GM18519 (cell line): ENCODE measurements at regions not wholly inside any gene's neighbourhood (a gene's known extent, or its start where the extent isn't known, plus 50 kb on each side); places are given as distances from the start of the nearest gene placed in this dataset.
"Not testable (repeated sequence)": the region's sequence is repeated elsewhere in the genome, so short reads cannot be mapped to it uniquely, and the experiment has no call there.

Source experiments
- ATAC-seq: cut with Tn5 transposase; IDR thresholded peaks from one replicate; pipeline ENCODE4 v1.9.1; 2021; ENCODE audit warnings: mild to moderate bottlenecking, moderate library complexity; ENCODE audit not compliant: unreplicated experiment, low FRiP score

GRCh38 chr15:31723019-31723418 is 307.3 kb upstream of the CHRNA7 start:
- not testable (repeated sequence) for ATAC-seq

DNA sequence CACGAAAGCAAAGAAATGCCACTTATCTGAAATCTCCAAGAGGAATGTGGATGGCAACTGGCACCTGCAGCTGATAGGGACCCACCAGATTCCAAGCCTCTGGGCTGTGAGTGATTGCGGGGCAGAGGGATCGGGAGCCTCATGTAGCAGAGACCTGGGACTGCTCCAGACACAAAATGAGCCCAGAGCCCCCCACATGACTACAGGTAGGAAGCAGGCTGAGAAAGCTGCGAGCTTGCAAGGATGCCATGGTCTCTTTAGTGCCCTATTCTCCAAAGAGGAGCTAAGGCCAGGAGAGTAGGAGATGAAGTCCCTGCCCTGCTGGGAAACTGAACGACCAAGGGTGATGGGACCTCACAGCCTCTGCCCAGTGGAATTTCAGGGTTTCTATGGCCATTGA is 305.4 kb upstream of the CHRNA7 start:
- ATAC-seq = not testable (repeated sequence)

- not testable (repeated sequence) for ATAC-seq
These were observed 304.7 kb upstream of the CHRNA7 start for GRCh38 chr15:31725619-31726018.

- ATAC-seq = no peak
These were observed 302.7 kb upstream of the CHRNA7 start for GRCh38 chr15:31727612-31728011.

DNA sequence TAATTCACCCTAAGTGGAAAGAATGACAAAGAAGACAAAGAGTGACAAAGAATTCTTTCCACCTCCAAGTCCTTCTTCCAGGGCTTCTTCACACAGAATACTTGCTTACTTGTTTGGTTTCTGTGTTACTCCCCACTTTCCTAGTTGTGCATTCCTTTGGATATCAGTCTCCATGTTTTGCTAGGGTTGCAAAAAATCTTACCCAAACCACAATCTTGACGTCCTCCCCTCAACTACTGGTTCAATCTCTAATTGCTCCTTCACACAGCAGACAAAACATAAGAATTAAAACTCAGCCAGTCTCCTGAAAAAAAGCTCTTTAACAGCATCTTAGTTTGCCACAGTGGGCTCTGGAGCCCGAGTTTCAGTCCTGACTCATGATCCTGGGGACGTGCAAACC is 297.6 kb upstream of the CHRNA7 start:
- no peak for ATAC-seq

GRCh38 chr15:31733424-31733823 is 296.9 kb upstream of the CHRNA7 start:
- ATAC-seq = no peak

DNA sequence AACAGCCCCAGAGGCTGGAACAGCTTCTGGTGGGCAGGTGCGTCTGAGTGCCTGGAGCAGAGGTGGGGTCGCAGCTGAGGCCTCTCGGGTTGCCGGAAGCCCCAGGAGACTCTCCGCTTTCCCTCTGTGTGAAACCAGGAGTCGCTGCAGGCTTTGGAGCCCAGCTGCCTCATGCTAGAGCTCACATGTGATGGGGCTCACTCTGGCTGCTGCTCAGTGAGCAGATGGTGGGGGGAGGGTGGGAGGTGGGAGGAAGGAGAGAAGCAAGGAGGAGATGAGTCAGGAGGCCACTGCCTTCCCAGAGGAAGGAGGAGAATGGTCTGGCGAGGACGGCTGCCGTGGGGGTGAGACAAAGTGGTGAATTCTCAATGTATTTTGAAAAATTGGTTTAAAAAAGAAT is 290.1 kb upstream of the CHRNA7 start:
- no peak for ATAC-seq

DNA sequence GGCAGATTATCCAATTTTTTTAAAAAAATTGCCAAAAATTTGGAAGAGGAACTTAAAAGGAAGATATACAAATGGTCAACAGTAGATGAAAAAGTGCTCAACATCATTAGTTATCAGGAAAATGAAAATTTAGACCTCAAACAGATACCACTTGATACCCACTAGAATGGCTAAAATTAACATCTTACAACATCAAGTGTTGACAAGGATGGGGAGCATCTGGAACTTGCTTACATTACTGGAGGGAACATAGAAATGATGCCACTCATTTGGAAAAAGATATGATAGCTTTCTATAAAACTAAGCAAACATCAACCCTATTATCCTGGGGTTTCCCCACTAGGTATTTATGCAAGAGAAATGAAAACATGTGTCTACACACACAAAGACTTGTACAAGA is 284.5 kb upstream of the CHRNA7 start:
- ATAC-seq = no peak

- no peak for ATAC-seq
These were observed 278.1 kb upstream of the CHRNA7 start for GRCh38 chr15:31752065-31752762.

GRCh38 chr15:31752905-31753304 is 277.4 kb upstream of the CHRNA7 start:
- ATAC-seq = no peak

- no peak for ATAC-seq
These were observed 272.2 kb upstream of the CHRNA7 start for GRCh38 chr15:31758126-31758525.

- ATAC-seq = no peak
These were observed 262.3 kb upstream of the CHRNA7 start for GRCh38 chr15:31768055-31768454.

- no peak for ATAC-seq
These were observed 256.3 kb upstream of the CHRNA7 start for GRCh38 chr15:31774045-31774444.

GRCh38 chr15:31776039-31776438 is 254.3 kb upstream of the CHRNA7 start:
- ATAC-seq = no peak

DNA sequence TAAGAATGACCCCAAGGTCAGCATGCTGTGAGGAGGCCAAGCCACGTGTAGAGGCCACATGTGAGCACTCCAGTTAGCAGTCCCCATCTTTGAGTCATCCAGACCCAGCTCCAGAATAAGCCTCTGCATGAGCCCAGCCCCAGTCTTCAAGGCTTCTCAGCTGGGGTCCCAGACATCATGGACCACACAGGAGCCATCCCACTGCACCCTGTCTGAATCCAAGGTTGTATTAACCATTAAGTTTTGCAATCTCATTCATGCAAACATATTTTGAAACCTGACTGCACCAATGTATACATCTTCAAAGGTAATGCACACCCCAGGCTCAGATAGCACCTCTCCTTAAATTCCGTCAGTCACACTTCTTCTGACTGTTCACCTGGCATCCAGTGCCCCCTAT is 249.1 kb upstream of the CHRNA7 start:
- no peak for ATAC-seq

- no peak for ATAC-seq
These were observed 248.1 kb upstream of the CHRNA7 start for GRCh38 chr15:31782016-31782783.

GRCh38 chr15:31782951-31783350 is 247.4 kb upstream of the CHRNA7 start:
- no peak for ATAC-seq

DNA sequence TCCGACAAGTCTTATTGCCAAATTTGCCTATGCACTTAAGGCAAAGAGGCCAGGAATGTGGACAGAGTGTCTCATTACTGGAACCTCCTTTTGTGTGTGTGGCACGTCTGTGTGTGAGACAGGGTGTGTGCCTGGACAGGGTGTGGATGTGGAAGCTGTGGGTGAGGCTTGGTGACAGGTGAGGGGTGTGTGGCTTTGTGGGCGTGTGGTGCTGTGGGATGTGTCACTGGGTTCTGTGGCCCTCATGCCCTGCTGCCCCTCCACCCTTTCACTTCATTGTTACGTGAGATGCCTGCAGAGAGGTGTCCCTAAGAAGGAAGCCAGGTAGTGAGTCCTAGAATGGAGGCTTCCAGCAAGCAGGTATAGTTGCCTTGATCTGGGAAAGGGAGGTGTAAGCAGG is 244.0 kb upstream of the CHRNA7 start:
- no peak for ATAC-seq

DNA sequence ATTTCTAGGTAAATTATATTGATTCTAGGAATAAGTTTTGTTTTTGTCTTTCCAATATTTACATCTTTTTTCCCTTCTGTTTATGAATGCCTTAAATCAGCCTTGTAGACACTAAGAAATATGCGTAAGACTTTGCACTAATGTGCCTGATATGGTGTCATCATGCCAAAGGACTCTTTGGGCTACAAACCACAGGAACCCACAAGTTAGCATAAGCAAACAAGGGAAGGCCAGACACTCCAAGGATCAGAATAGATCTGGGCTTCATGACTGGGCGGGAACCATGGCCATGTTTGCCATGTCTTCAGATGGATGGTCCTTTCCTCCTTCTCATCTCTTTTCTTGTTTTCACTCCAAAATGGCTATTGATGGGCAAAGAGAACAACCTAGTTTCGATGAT is 242.2 kb upstream of the CHRNA7 start:
- no peak for ATAC-seq

GRCh38 chr15:31792611-31793199 is 237.6 kb upstream of the CHRNA7 start:
- no peak for ATAC-seq

- no peak for ATAC-seq
These were observed 231.0 kb upstream of the CHRNA7 start for GRCh38 chr15:31799319-31799714.
